DOHH2 (cell line): ENCODE measurements at regions not wholly inside any gene's neighbourhood (a gene's known extent, or its start where the extent isn't known, plus 50 kb on each side); places are given as distances from the start of the nearest gene placed in this dataset.

Source experiments
- CTCF ChIP-seq: fragments of 200-600 bp; sonication (generic); IDR thresholded peaks from one replicate; pipeline ENCODE4 v1.5.1; 2014; ENCODE audit warnings: antibody characterized with exemption, mild to moderate bottlenecking, low read depth, low read length; ENCODE audit not compliant: poor library complexity, severe bottlenecking
- EZH2phosphoT487 ChIP-seq: fragments of 200-600 bp; sonication (generic); IDR thresholded peaks from 2 replicates; pipeline ENCODE4 v1.6.1; 2017; ENCODE audit warnings: borderline replicate concordance, mild to moderate bottlenecking, antibody characterized with exemption, low read length, moderate library complexity, mixed read lengths

- TF ChIP-seq CTCF (no peak), EZH2phosphoT487 (no peak)
Measured at GRCh38 chrX:115989686-115990085, 180.9 kb upstream of the AGTR2 start.
